DMS 273 (cell line): ENCODE measurements at regions not wholly inside any gene's neighbourhood (a gene's known extent, or its start where the extent isn't known, plus 50 kb on each side); places are given as distances from the start of the nearest gene placed in this dataset.
"Not testable (repeated sequence)": the region's sequence is repeated elsewhere in the genome, so short reads cannot be mapped to it uniquely, and the experiment has no call there.

Experiments
- DNase-seq: peaks from one replicate; lab custom pipeline; 2025; ENCODE audit not compliant: unreplicated experiment; lab: John Stamatoyannopoulos, UW

- DNase-seq: no peak
Measured at GRCh38 chr6:13874191-13874549, 50.6 kb upstream of the RNF182 start.

- peak; percentile 90 for DNase-seq
Measured at GRCh38 chr6:13873288-13874190, 51.2 kb upstream of the RNF182 start.

- no peak for DNase-seq
Measured at GRCh38 chr6:13872681-13873080, 52.1 kb upstream of the RNF182 start.

GRCh38 chr6:13872006-13872405 lies 52.7 kb upstream of the RNF182 start:
- DNase-seq: not testable (repeated sequence)

- no peak for DNase-seq
Measured at GRCh38 chr6:13870214-13870830, 54.4 kb upstream of the RNF182 start.

- no peak for DNase-seq
Measured at GRCh38 chr6:13868236-13868635, 53.9 kb upstream of the MCUR1 start.

- DNase-seq: peak; percentile 95
Measured at GRCh38 chr6:13866301-13866700, 51.9 kb upstream of the MCUR1 start.

- DNase-seq: no peak
Measured at GRCh38 chr6:13865141-13865540, 50.8 kb upstream of the MCUR1 start.

- not testable (repeated sequence) for DNase-seq
Measured at GRCh38 chr6:13864669-13865068, 50.3 kb upstream of the MCUR1 start.
